ENCODE measurements at regions not wholly inside any gene's neighbourhood (a gene's known extent, or its start where the extent isn't known, plus 50 kb on each side); places are given as distances from the start of the nearest gene placed in this dataset.

GRCh38 chr13:103676329-103676728, 610.1 kb upstream of the SLC10A2 start:
- H3K27me3 ChIP-seq (ENCODE audit: control insufficient read depth, insufficient read depth, low read length), result no peaks in the 10 kb centered on the region
- no peak for TF ChIP-seq EZH2 (IDR thresholded peaks at IDR 0.05; ENCODE audit: low read length, missing control alignments)

DNA sequence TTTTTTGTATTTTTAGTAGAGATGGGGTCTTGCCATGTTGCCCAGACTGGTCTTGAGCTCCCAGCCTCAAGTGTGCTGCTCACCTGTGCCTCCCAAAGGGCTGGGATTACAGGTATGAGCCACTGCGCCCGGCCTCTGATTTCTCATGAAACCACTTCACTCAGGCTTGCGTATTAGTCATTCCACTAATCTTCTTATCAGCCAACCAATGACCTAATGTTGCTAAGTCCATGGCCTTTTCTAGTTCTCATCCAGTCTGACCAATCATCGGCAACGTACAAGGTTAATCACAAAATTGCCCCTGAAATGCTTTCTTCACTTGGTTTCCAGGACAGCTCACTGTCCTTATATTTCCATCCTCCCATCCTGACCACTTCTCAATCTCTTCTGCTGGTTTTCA, 605.3 kb upstream of the SLC10A2 start:
- no peak overlapping the region for H2AFZ ChIP-seq (ENCODE audit: low read length)
- TF ChIP-seq, protein P1, sequence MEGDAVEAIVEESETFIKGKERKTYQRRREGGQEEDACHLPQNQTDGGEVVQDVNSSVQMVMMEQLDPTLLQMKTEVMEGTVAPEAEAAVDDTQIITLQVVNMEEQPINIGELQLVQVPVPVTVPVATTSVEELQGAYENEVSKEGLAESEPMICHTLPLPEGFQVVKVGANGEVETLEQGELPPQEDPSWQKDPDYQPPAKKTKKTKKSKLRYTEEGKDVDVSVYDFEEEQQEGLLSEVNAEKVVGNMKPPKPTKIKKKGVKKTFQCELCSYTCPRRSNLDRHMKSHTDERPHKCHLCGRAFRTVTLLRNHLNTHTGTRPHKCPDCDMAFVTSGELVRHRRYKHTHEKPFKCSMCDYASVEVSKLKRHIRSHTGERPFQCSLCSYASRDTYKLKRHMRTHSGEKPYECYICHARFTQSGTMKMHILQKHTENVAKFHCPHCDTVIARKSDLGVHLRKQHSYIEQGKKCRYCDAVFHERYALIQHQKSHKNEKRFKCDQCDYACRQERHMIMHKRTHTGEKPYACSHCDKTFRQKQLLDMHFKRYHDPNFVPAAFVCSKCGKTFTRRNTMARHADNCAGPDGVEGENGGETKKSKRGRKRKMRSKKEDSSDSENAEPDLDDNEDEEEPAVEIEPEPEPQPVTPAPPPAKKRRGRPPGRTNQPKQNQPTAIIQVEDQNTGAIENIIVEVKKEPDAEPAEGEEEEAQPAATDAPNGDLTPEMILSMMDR (conservative IDR thresholded peaks at IDR 0.05 in 1 of 2, IDR thresholded peaks at IDR 0.05 in 1 of 2; ENCODE audit: low read depth in 1 of 2, low read length in 2 of 2), result no peak
- no peak for TF ChIP-seq EZH2 (IDR thresholded peaks at IDR 0.05; ENCODE audit: low read length, missing control alignments)
- no peaks in the 10 kb centered on the region for H4K20me1 ChIP-seq (ENCODE audit: control insufficient read depth, extremely low read depth, insufficient read depth, low read length)
- H3K9me3 ChIP-seq (ENCODE audit: control insufficient read depth, insufficient read depth, low read depth, low read length), result no peaks in the 10 kb centered on the region
- no peak overlapping the region for H3K27ac ChIP-seq (ENCODE audit: insufficient read depth, low read length)
- H3K27me3 ChIP-seq (ENCODE audit: control insufficient read depth, insufficient read depth, low read length), result no peaks in the 10 kb centered on the region
- H3K9ac ChIP-seq (ENCODE audit: insufficient read depth, low read length), result no peak overlapping the region
- no peak overlapping the region for H3K4me2 ChIP-seq (ENCODE audit: extremely low read depth, insufficient read depth, low read length)
- H3K36me3 ChIP-seq (ENCODE audit: control insufficient read depth, insufficient read depth, low read length), result no peaks in the 10 kb centered on the region
- no peak overlapping the region for H3K4me3 ChIP-seq (replicated peaks in 1 of 4; ENCODE audit: control extremely low read depth in 1 of 4, insufficient read depth in 1 of 4, low read depth in 3 of 4, low read length in 4 of 4)
- DNase-seq (ENCODE audit: low read depth in 2 of 2), result no peak
- no peaks in the 10 kb centered on the region for H3K79me2 ChIP-seq (ENCODE audit: control insufficient read depth, insufficient read depth, low read length)
- H3K4me1 ChIP-seq (ENCODE audit: control insufficient read depth, extremely low read depth, insufficient read depth, low read length), result no peaks in the 10 kb centered on the region

More at GRCh38 chr13:103676329-103676728, 610.1 kb upstream of the SLC10A2 start:
- H3K9me3 ChIP-seq (ENCODE audit: control insufficient read depth, insufficient read depth, low read depth, low read length), result no peaks in the 10 kb centered on the region
- no peaks in the 10 kb centered on the region for H3K4me1 ChIP-seq (ENCODE audit: control insufficient read depth, extremely low read depth, insufficient read depth, low read length)
- H2AFZ ChIP-seq (ENCODE audit: low read length), result no peak overlapping the region
- H3K4me3 ChIP-seq (replicated peaks in 1 of 4; ENCODE audit: control extremely low read depth in 1 of 4, insufficient read depth in 1 of 4, low read depth in 3 of 4, low read length in 4 of 4), result no peak overlapping the region
- no peak for DNase-seq (ENCODE audit: low read depth in 2 of 2)
- H3K79me2 ChIP-seq (ENCODE audit: control insufficient read depth, insufficient read depth, low read length), result no peaks in the 10 kb centered on the region
- no peaks in the 10 kb centered on the region for H3K36me3 ChIP-seq (ENCODE audit: control insufficient read depth, insufficient read depth, low read length)
- H3K4me2 ChIP-seq (ENCODE audit: extremely low read depth, insufficient read depth, low read length), result no peak overlapping the region
- H4K20me1 ChIP-seq (ENCODE audit: control insufficient read depth, extremely low read depth, insufficient read depth, low read length), result no peaks in the 10 kb centered on the region
- no peak overlapping the region for H3K27ac ChIP-seq (ENCODE audit: insufficient read depth, low read length)
- H3K9ac ChIP-seq (ENCODE audit: insufficient read depth, low read length), result no peak overlapping the region

GRCh38 chr13:103663996-103664395, 597.8 kb upstream of the SLC10A2 start:
- H3K27me3 ChIP-seq (ENCODE audit: control insufficient read depth, insufficient read depth, low read length), result no peaks in the 10 kb centered on the region
- no peaks in the 10 kb centered on the region for H3K36me3 ChIP-seq (ENCODE audit: control insufficient read depth, insufficient read depth, low read length)
- TF ChIP-seq, protein P1 (conservative IDR thresholded peaks at IDR 0.05 in 1 of 2, IDR thresholded peaks at IDR 0.05 in 1 of 2; ENCODE audit: low read depth in 1 of 2, low read length in 2 of 2), result no peak
- no peak for TF ChIP-seq EZH2 (IDR thresholded peaks at IDR 0.05; ENCODE audit: low read length, missing control alignments)
- H3K9me3 ChIP-seq (ENCODE audit: control insufficient read depth, insufficient read depth, low read depth, low read length), result no peaks in the 10 kb centered on the region
- no peak for DNase-seq (ENCODE audit: low read depth in 2 of 2)
- no peaks in the 10 kb centered on the region for H4K20me1 ChIP-seq (ENCODE audit: control insufficient read depth, extremely low read depth, insufficient read depth, low read length)
- no peaks in the 10 kb centered on the region for H3K79me2 ChIP-seq (ENCODE audit: control insufficient read depth, insufficient read depth, low read length)
- no peak overlapping the region for H3K27ac ChIP-seq (ENCODE audit: insufficient read depth, low read length)
- H3K4me2 ChIP-seq (ENCODE audit: extremely low read depth, insufficient read depth, low read length), result no peak overlapping the region
- no peaks in the 10 kb centered on the region for H3K4me1 ChIP-seq (ENCODE audit: control insufficient read depth, extremely low read depth, insufficient read depth, low read length)
- no peak overlapping the region for H2AFZ ChIP-seq (ENCODE audit: low read length)
- H3K9ac ChIP-seq (ENCODE audit: insufficient read depth, low read length), result no peak overlapping the region
- no peak overlapping the region for H3K4me3 ChIP-seq (replicated peaks in 1 of 4; ENCODE audit: control extremely low read depth in 1 of 4, insufficient read depth in 1 of 4, low read depth in 3 of 4, low read length in 4 of 4)
